K562 (cell line): ENCODE measurements at regions not wholly inside any gene's neighbourhood (a gene's known extent, or its start where the extent isn't known, plus 50 kb on each side); places are given as distances from the start of the nearest gene placed in this dataset.

ENCODE experiments used
- ATAC-seq: fragments of 200-7000 bp; cut with Tn5 transposase; 3 replicates; pipeline ENCODE4 v1.9.1; 2020; ENCODE audit warnings: moderate library complexity
- BruUV-seq: library from RNA; stranded (reverse); fragments of 400-500 nt; replicated peaks from 2 replicates; lab custom pipeline; 2021; lab: Mats Ljungman, UMichigan
- CTCF ChIA-PET: fragments of 300-600 bp; formaldehyde crosslinking; extraction: SDS; loops from one replicate; lab custom pipeline; 2021; ENCODE audit warnings: low intra/inter-chr PET ratio; lab: Yijun Ruan, JAX
- POLR2A ChIA-PET: fragments of 300-600, 350-650 bp; sonication (Branson Sonifier 250); formaldehyde crosslinking; extraction: SDS; loops from one replicate; lab custom pipeline; 2021; ENCODE audit warnings: antibody characterized with exemption, inconsistent platforms; lab: Yijun Ruan, JAX
- DNase-seq, 4 experiments: peaks; one replicate each; pipeline versions ENCODE4 v3.0.0 to v3.0.0-alpha.2; 2011 to 2018; ENCODE audit warnings: low spot score in 3 of 4, mixed read lengths in 3 of 4; ENCODE audit errors: extremely low read depth in 1 of 4
- FAIRE-seq: peaks from 2 replicates; lab custom pipeline; 2011; peaks lifted over from hg19 to GRCh38; lab: Jason Lieb, UNC
- H2AFZ ChIP-seq: 2 replicates; pipeline ENCODE4 v1.6.0; 2011; ENCODE audit warnings: low read depth, low read length, control low read depth, inconsistent platforms
- H3K27ac ChIP-seq: fragments of 200-600 bp; 3 replicates; pipeline ENCODE4 v1.8.0; 2011; ENCODE audit warnings: low read depth, mild to moderate bottlenecking, control low read depth, inconsistent platforms, low read length, moderate library complexity, mixed read lengths; ENCODE audit errors: extremely low read depth
- H3K27me3 ChIP-seq, 2 experiments: fragments of 300-600 bp in 1 of 2; 2 replicates in 1 of 2; 3 replicates in 1 of 2; pipeline versions ENCODE4 v1.6.0 to v1.8.0; 2011; ENCODE audit warnings: inconsistent platforms in 2 of 2, low read length in 2 of 2, mild to moderate bottlenecking in 1 of 2, mixed read lengths in 1 of 2, moderate library complexity in 1 of 2; ENCODE audit not compliant: control insufficient read depth in 2 of 2, insufficient read depth in 2 of 2
- H3K36me3 ChIP-seq: fragments of 300-600 bp; 3 replicates; pipeline ENCODE4 v1.8.0; 2011; ENCODE audit warnings: mild to moderate bottlenecking, low read length, inconsistent platforms; ENCODE audit not compliant: control insufficient read depth, insufficient read depth
- H3K4me1 ChIP-seq, 2 experiments: fragments of 200-600 bp in 1 of 2; replicated peaks in 1 of 2; 2 replicates in 1 of 2; 3 replicates in 1 of 2; pipeline versions ENCODE4 v1.5.1 to v1.8.0; 2011; ENCODE audit warnings: inconsistent platforms in 2 of 2, low read length in 2 of 2, mild to moderate bottlenecking in 1 of 2, mixed read lengths in 1 of 2, moderate library complexity in 1 of 2; ENCODE audit not compliant: control insufficient read depth in 2 of 2, insufficient read depth in 2 of 2
- H3K4me2 ChIP-seq: 2 replicates; pipeline ENCODE4 v1.6.1; 2011; ENCODE audit warnings: low read length, control low read depth, inconsistent platforms, mixed read lengths; ENCODE audit not compliant: insufficient read depth
- H3K4me3 ChIP-seq: fragments of 200-600 bp; sonication (generic), shearing (Covaris generic); 2 replicates; pipeline ENCODE4 v1.5.1; 2016; ENCODE audit warnings: control low read depth, inconsistent platforms
- H3K79me2 ChIP-seq: fragments of 200-600 bp; 3 replicates; pipeline ENCODE4 v1.8.0; 2011; ENCODE audit warnings: low read length, inconsistent platforms; ENCODE audit not compliant: control insufficient read depth, insufficient read depth
- H3K9ac ChIP-seq, 2 experiments: 2 replicates each; pipeline versions ENCODE4 v1.6.0 to v1.6.1; 2011; ENCODE audit warnings: low read depth in 2 of 2, low read length in 2 of 2, control low read depth in 1 of 2, inconsistent platforms in 1 of 2, mild to moderate bottlenecking in 1 of 2, mixed read lengths in 1 of 2; ENCODE audit not compliant: insufficient read depth in 1 of 2
- H3K9me1 ChIP-seq: one replicate; pipeline ENCODE4 v1.6.0; 2011; ENCODE audit warnings: inconsistent platforms, mild to moderate bottlenecking, low read length, moderate library complexity; ENCODE audit not compliant: control insufficient read depth, insufficient read depth
- H3K9me3 ChIP-seq: replicated peaks from 2 replicates; pipeline ENCODE4 v1.5.1; 2011; ENCODE audit warnings: low read depth, low read length, inconsistent platforms; ENCODE audit not compliant: control insufficient read depth, insufficient read depth
- H4K20me1 ChIP-seq: replicated peaks from 2 replicates; pipeline ENCODE4 v1.6.1; 2011; ENCODE audit warnings: low read length, inconsistent platforms, mixed read lengths; ENCODE audit not compliant: control insufficient read depth, insufficient read depth
- BCL6 ChIP-seq: fragments of 250-450 bp; sonication (Bioruptor Pico); IDR thresholded peaks from 2 replicates; pipeline ENCODE4 v1.4.0; 2020
- MEF2D ChIP-seq: conservative IDR thresholded peaks from 2 replicates; pipeline ENCODE4 v1.6.1; 2016; ENCODE audit warnings: low read depth, missing genetic modification characterization, missing compliant biosample characterization
- POLR2G ChIP-seq: fragments of 200-400 bp; formaldehyde crosslinking; IDR thresholded peaks from 2 replicates; pipeline ENCODE4 v1.6.1; 2017; ENCODE audit warnings: low read depth, mild to moderate bottlenecking, antibody characterized with exemption, low read length, moderate library complexity
- RBFOX2 ChIP-seq: fragments of 200-400 bp; formaldehyde crosslinking; IDR thresholded peaks from 2 replicates; pipeline ENCODE4 v1.6.1; 2017; ENCODE audit warnings: low read depth, mild to moderate bottlenecking, low read length, moderate library complexity
- WGBS: fragments of 100-300 bp; shearing (Covaris generic); methylation state at CpG from one replicate; pipeline ENCODE4 v1.1.6; 2016; ENCODE audit warnings: low coverage, mixed read lengths; ENCODE audit not compliant: insufficient coverage; ENCODE audit errors: missing lambda C conversion rate; 5-methylcytosine and 5-hydroxymethylcytosine counted together
- in situ Hi-C: fragments of 300-500 bp; cut with MboI; formaldehyde crosslinking; loops from 4 replicates; pipeline ENCODE4 v1.15.0; 2018; ENCODE audit warnings: inconsistent platforms, mixed read lengths
- intact Hi-C: fragments of 100-400 bp; cut with micrococcal nuclease; formaldehyde crosslinking; loops from 2 replicates; pipeline ENCODE4 v1.14.2; 2022
- TF ChIP-seq, protein P1 (sequence below): sonication (generic); formaldehyde crosslinking; IDR thresholded peaks from 2 replicates; pipeline ENCODE4 v1.9.0; 2022; ENCODE audit warnings: mild to moderate bottlenecking, missing genetic modification reagents
- TF ChIP-seq, protein P2 (sequence below): fragments of 200-800 bp; sonication (Bioruptor generic); IDR thresholded peaks from 2 replicates; pipeline ENCODE4 v1.6.1; 2016; ENCODE audit warnings: missing genetic modification characterization, missing compliant biosample characterization
- TF ChIP-seq, protein P3 (sequence below): fragments of 250-450 bp; sonication (Bioruptor Pico); IDR thresholded peaks from 2 replicates; pipeline ENCODE4 v1.5.0; 2021; ENCODE audit warnings: mild to moderate bottlenecking, moderate library complexity

DNA sequence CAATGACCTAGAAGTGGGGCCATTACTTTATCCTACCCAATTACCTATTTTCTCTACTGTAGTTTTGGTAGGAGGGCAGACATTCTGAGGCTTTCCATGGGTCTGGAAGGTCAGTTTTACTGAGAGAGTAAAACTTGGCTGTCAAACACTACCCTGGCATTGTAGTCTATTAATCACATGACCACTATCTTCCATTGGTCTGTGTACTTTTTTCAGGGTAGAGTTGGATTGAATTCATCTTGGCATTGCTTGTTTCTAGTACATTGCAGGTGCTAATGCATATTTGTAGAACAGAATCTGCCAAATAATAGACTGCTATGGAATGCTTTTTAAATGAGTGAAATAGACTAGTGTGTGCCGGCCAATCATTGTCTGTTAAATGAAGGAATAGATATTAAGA lies 271.9 kb downstream of the STIM2 start (continued):
- TF ChIP-seq, protein P1, sequence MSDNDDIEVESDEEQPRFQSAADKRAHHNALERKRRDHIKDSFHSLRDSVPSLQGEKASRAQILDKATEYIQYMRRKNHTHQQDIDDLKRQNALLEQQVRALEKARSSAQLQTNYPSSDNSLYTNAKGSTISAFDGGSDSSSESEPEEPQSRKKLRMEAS (CRISPR knock-in tag) = no peak
- TF ChIP-seq, all 486 proteins: peak for 0

DNA sequence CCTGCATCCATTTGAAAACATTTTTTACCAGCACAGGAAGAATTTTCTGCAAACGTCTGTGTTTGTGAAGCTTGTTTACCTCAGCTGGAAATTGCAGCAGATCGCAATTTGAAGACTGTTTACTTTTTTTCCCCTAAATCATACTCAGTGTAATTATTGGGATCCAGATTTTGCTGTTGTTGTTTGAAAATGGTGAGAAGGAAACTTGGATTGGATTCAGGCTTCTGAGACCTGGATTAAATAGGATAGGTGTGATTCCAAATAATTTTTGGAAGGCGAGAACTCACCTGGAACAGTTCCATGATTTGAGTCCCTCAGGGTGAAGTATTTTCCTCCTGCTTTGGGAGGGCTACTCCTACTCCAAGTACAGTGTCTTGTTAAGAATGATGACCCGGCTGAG lies 279.8 kb downstream of the STIM2 start:
- 2% methylated on average over 4 of the region's 4 CpGs for WGBS
- no peak for TF ChIP-seq BCL6
- TF ChIP-seq RBFOX2 = no peak
- TF ChIP-seq POLR2G = no peak
- TF ChIP-seq, protein P2, sequence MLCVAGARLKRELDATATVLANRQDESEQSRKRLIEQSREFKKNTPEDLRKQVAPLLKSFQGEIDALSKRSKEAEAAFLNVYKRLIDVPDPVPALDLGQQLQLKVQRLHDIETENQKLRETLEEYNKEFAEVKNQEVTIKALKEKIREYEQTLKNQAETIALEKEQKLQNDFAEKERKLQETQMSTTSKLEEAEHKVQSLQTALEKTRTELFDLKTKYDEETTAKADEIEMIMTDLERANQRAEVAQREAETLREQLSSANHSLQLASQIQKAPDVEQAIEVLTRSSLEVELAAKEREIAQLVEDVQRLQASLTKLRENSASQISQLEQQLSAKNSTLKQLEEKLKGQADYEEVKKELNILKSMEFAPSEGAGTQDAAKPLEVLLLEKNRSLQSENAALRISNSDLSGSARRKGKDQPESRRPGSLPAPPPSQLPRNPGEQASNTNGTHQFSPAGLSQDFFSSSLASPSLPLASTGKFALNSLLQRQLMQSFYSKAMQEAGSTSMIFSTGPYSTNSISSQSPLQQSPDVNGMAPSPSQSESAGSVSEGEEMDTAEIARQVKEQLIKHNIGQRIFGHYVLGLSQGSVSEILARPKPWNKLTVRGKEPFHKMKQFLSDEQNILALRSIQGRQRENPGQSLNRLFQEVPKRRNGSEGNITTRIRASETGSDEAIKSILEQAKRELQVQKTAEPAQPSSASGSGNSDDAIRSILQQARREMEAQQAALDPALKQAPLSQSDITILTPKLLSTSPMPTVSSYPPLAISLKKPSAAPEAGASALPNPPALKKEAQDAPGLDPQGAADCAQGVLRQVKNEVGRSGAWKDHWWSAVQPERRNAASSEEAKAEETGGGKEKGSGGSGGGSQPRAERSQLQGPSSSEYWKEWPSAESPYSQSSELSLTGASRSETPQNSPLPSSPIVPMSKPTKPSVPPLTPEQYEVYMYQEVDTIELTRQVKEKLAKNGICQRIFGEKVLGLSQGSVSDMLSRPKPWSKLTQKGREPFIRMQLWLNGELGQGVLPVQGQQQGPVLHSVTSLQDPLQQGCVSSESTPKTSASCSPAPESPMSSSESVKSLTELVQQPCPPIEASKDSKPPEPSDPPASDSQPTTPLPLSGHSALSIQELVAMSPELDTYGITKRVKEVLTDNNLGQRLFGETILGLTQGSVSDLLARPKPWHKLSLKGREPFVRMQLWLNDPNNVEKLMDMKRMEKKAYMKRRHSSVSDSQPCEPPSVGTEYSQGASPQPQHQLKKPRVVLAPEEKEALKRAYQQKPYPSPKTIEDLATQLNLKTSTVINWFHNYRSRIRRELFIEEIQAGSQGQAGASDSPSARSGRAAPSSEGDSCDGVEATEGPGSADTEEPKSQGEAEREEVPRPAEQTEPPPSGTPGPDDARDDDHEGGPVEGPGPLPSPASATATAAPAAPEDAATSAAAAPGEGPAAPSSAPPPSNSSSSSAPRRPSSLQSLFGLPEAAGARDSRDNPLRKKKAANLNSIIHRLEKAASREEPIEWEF (CRISPR knock-in tag) = no peak
- no peak for TF ChIP-seq MEF2D (tag)
- TF ChIP-seq, protein P3, sequence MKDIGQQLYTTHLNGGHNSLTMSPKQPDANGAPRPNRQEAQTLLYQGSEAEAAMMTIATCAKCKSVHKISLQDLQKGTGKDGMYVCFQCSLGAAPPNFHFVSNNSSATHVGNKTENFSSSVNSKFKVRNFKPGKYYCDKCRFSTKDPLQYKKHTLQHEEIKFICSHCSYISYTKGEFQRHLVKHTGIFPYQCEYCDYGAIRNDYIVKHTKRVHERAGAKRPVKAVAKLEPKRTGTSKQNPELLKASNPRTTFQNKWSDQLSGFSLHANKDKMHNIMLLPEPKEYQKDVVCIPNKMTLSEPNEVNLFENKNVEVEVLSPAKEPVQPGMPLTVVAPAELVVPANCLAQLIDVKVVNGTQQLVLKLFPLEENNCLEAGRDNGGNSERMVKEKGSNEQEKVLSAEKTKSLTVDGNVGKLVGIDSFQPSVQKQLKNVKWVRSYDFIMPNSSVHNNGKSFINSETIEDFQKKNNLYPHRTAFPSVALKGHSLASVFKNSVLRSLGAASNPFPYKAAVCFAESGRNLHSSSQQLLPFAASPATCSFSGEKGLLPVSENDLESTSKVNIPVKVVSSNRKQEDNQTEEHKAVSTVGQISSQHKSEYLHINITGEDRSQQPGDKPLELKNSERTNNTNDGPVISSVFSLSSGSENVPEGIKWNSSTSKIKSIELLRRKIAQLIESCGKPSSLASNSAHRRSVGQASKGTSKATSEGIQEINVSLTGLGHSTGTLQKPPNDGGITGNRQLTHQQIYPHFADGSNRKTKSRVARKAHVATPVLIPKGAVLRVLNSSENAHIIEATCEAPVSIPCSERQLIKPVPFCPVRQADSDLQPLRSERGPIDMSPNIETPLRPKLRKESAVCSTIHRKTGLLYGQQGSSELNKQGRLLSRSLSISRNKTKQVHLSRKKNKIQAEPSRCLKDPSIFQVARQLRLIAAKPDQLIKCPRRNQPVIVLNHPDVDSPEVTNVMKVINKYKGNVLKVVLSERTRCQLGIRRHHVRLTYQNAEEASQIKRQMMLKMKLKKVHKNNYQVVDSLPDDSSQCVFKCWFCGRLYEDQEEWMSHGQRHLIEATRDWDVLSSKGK = no peak
- H3K9me3 ChIP-seq = no peaks in the 10 kb centered on the region
- ChIA-PET POLR2A (no interaction called here), CTCF (no interaction called here)
- ATAC-seq (no peak), FAIRE-seq (no peak), DNase-seq (no peak)
- BruUV-seq = no TSS peak
- no peaks in the 10 kb centered on the region for H3K27me3 ChIP-seq
- intact Hi-C loops = no loop called here
- no peak overlapping the region for H2AFZ ChIP-seq
- no peak overlapping the region for H3K4me2 ChIP-seq
- no peaks in the 10 kb centered on the region for H3K79me2 ChIP-seq
- no peaks in the 10 kb centered on the region for H3K36me3 ChIP-seq
- no peak overlapping the region for H3K27ac ChIP-seq
- no peaks in the 10 kb centered on the region for H3K9me1 ChIP-seq
- H3K9ac ChIP-seq = no peak overlapping the region
- no peak overlapping the region for H3K4me3 ChIP-seq
- in situ Hi-C loops = no loop called here
- no peaks in the 10 kb centered on the region for H3K4me1 ChIP-seq
- H4K20me1 ChIP-seq = no peaks in the 10 kb centered on the region
